ENCODE measurements at regions not wholly inside any gene's neighbourhood (a gene's known extent, or its start where the extent isn't known, plus 50 kb on each side); places are given as distances from the start of the nearest gene placed in this dataset.

DNA sequence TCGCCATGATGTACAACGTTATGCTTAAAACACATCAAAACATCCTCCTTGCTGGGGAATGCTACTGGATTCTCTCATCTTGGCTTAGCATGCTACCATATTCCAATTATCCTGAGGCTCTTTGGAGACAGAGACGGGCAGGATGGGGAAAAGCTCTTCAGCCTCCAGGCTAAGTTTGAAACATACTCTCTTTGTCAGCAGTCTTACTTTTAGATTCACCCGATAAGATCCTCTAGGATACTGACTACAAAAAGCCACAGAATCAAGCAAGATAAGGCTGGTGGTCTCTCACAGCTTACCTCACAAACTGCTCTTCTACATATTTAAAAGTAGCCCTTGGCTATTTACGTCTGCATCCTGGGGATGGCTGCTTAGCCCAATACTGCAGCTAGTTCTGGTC, 72.8 kb upstream of the LRCH1 start:
- TF ChIP-seq POLR2A (IDR thresholded peaks at IDR 0.05) = no peak
- TF ChIP-seq, protein P1, sequence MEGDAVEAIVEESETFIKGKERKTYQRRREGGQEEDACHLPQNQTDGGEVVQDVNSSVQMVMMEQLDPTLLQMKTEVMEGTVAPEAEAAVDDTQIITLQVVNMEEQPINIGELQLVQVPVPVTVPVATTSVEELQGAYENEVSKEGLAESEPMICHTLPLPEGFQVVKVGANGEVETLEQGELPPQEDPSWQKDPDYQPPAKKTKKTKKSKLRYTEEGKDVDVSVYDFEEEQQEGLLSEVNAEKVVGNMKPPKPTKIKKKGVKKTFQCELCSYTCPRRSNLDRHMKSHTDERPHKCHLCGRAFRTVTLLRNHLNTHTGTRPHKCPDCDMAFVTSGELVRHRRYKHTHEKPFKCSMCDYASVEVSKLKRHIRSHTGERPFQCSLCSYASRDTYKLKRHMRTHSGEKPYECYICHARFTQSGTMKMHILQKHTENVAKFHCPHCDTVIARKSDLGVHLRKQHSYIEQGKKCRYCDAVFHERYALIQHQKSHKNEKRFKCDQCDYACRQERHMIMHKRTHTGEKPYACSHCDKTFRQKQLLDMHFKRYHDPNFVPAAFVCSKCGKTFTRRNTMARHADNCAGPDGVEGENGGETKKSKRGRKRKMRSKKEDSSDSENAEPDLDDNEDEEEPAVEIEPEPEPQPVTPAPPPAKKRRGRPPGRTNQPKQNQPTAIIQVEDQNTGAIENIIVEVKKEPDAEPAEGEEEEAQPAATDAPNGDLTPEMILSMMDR (IDR thresholded peaks at IDR 0.05) = no peak
